NCI-H446 (cell line): ENCODE measurements at regions not wholly inside any gene's neighbourhood (a gene's known extent, or its start where the extent isn't known, plus 50 kb on each side); places are given as distances from the start of the nearest gene placed in this dataset.

Source experiments
- DNase-seq, 2 experiments: peaks; one replicate each; lab custom pipeline; 2025; lab: John Stamatoyannopoulos, UW

GRCh38 chr7:67842571-67842970 lies 845.9 kb downstream of the TYW1 start:
- no peak for DNase-seq

GRCh38 chr7:67843001-67843565 lies 846.5 kb downstream of the TYW1 start:
- no peak for DNase-seq

GRCh38 chr7:67843615-67844014 lies 847.0 kb downstream of the TYW1 start:
- DNase-seq, result no peak

- no peak for DNase-seq
Measured at GRCh38 chr7:67847092-67847787, 850.6 kb downstream of the TYW1 start.

- DNase-seq, result no peak
Measured at GRCh38 chr7:67854221-67855178, 857.9 kb downstream of the TYW1 start.

- no peak for DNase-seq
Measured at GRCh38 chr7:67855322-67855721, 858.7 kb downstream of the TYW1 start.

GRCh38 chr7:67856046-67856445 lies 859.4 kb downstream of the TYW1 start:
- no peak for DNase-seq

GRCh38 chr7:67857698-67858097 lies 861.1 kb downstream of the TYW1 start:
- DNase-seq, result no peak

GRCh38 chr7:67858931-67859330 lies 862.3 kb downstream of the TYW1 start:
- DNase-seq, result no peak

GRCh38 chr7:67863911-67864310 lies 867.3 kb downstream of the TYW1 start:
- DNase-seq, result no peak

- DNase-seq, result no peak
Measured at GRCh38 chr7:67866054-67866453, 869.4 kb downstream of the TYW1 start.

- DNase-seq, result no peak
Measured at GRCh38 chr7:67866812-67867211, 870.2 kb downstream of the TYW1 start.

GRCh38 chr7:67870396-67870795 lies 873.8 kb downstream of the TYW1 start:
- no peak for DNase-seq

- no peak for DNase-seq
Measured at GRCh38 chr7:67875558-67875957, 878.9 kb downstream of the TYW1 start.

- DNase-seq, result no peak
Measured at GRCh38 chr7:67878808-67879207, 882.2 kb downstream of the TYW1 start.

- no peak for DNase-seq
Measured at GRCh38 chr7:67882843-67883242, 886.2 kb downstream of the TYW1 start.

- no peak for DNase-seq
Measured at GRCh38 chr7:67890316-67890715, 893.7 kb downstream of the TYW1 start.

- no peak for DNase-seq
Measured at GRCh38 chr7:67894746-67895145, 898.1 kb downstream of the TYW1 start.

- no peak for DNase-seq
Measured at GRCh38 chr7:67896721-67897120, 900.1 kb downstream of the TYW1 start.

GRCh38 chr7:67900456-67900855 lies 903.8 kb downstream of the TYW1 start:
- DNase-seq, result no peak

- DNase-seq, result no peak
Measured at GRCh38 chr7:67901808-67902480, 905.3 kb downstream of the TYW1 start.

- DNase-seq, result no peak
Measured at GRCh38 chr7:67907792-67908191, 911.2 kb downstream of the TYW1 start.
